ENCODE measurements at regions not wholly inside any gene's neighbourhood (a gene's known extent, or its start where the extent isn't known, plus 50 kb on each side); places are given as distances from the start of the nearest gene placed in this dataset.

GRCh38 chr2:180583441-180584140 lies 396.8 kb upstream of the UBE2E3 start:
- no peak for DNase-seq
- no peak overlapping the region for H3K27ac ChIP-seq
- WGBS, 3 donors = 78 to 92% (median 89%) methylated on average over 2 of the region's 2 CpGs
- intact Hi-C loops (cut with DNase I) = no loop called here
- TF ChIP-seq CTCF (IDR thresholded peaks at IDR 0.05) (no peak), POLR2A (IDR thresholded peaks at IDR 0.05) (no peak), EP300 (IDR thresholded peaks at IDR 0.05) (no peak)
- no peaks in the 10 kb centered on the region for H3K9me3 ChIP-seq
- H3K27me3 ChIP-seq = no peaks in the 10 kb centered on the region
- no peaks in the 10 kb centered on the region for H3K4me1 ChIP-seq (ENCODE audit: insufficient read depth)
- H3K36me3 ChIP-seq = no peaks in the 10 kb centered on the region
- H3K4me3 ChIP-seq = no peak overlapping the region

- intact Hi-C loops (cut with DNase I) = no loop called here
- Histone ChIP-seq H3K9me3 (no peaks in the 10 kb centered on the region), H3K27ac (no peak overlapping the region), H3K36me3 (no peaks in the 10 kb centered on the region), H3K4me3 (no peak overlapping the region), H3K4me1 (ENCODE audit: insufficient read depth) (no peaks in the 10 kb centered on the region), H3K27me3 (no peaks in the 10 kb centered on the region)
- DNase-seq = no peak
- 67 to 83% (median 69%) methylated on average over 2 of the region's 2 CpGs for WGBS, 3 donors
- TF ChIP-seq POLR2A (IDR thresholded peaks at IDR 0.05) (no peak), EP300 (IDR thresholded peaks at IDR 0.05) (no peak), CTCF (IDR thresholded peaks at IDR 0.05) (no peak)
These were observed 401.0 kb upstream of the UBE2E3 start for GRCh38 chr2:180579388-180579787.

GRCh38 chr2:180578441-180578840 lies 402.0 kb upstream of the UBE2E3 start:
- H3K36me3 ChIP-seq = no peaks in the 10 kb centered on the region
- H3K9me3 ChIP-seq = no peaks in the 10 kb centered on the region
- no peaks in the 10 kb centered on the region for H3K4me1 ChIP-seq (ENCODE audit: insufficient read depth)
- H3K27ac ChIP-seq = no peak overlapping the region
- H3K27me3 ChIP-seq = no peaks in the 10 kb centered on the region
- no peak overlapping the region for H3K4me3 ChIP-seq
- intact Hi-C loops (cut with DNase I) = no loop called here
- TF ChIP-seq EP300 (IDR thresholded peaks at IDR 0.05) (no peak), POLR2A (IDR thresholded peaks at IDR 0.05) (no peak), CTCF (IDR thresholded peaks at IDR 0.05) (no peak)
- 90 to 96% (median 91%) methylated on average over 1 of the region's 1 CpG for WGBS, 3 donors
- no peak for DNase-seq

- no peak for DNase-seq
- no peak overlapping the region for H3K27ac ChIP-seq
- intact Hi-C loops (cut with DNase I) = no loop called here
- no peaks in the 10 kb centered on the region for H3K4me1 ChIP-seq (ENCODE audit: insufficient read depth)
- H3K27me3 ChIP-seq = no peaks in the 10 kb centered on the region
- no peaks in the 10 kb centered on the region for H3K9me3 ChIP-seq
- no peaks in the 10 kb centered on the region for H3K36me3 ChIP-seq
- no peak overlapping the region for H3K4me3 ChIP-seq
- 66 to 72% (median 69%) methylated on average over 3 of the region's 3 CpGs for WGBS, 3 donors
- no peak for TF ChIP-seq CTCF (IDR thresholded peaks at IDR 0.05)
- no peak for TF ChIP-seq POLR2A (IDR thresholded peaks at IDR 0.05)
- TF ChIP-seq EP300 (IDR thresholded peaks at IDR 0.05) = no peak
These were observed 402.8 kb upstream of the UBE2E3 start for GRCh38 chr2:180577567-180577966.
